ENCODE measurements at regions not wholly inside any gene's neighbourhood (a gene's known extent, or its start where the extent isn't known, plus 50 kb on each side); places are given as distances from the start of the nearest gene placed in this dataset.

DNA sequence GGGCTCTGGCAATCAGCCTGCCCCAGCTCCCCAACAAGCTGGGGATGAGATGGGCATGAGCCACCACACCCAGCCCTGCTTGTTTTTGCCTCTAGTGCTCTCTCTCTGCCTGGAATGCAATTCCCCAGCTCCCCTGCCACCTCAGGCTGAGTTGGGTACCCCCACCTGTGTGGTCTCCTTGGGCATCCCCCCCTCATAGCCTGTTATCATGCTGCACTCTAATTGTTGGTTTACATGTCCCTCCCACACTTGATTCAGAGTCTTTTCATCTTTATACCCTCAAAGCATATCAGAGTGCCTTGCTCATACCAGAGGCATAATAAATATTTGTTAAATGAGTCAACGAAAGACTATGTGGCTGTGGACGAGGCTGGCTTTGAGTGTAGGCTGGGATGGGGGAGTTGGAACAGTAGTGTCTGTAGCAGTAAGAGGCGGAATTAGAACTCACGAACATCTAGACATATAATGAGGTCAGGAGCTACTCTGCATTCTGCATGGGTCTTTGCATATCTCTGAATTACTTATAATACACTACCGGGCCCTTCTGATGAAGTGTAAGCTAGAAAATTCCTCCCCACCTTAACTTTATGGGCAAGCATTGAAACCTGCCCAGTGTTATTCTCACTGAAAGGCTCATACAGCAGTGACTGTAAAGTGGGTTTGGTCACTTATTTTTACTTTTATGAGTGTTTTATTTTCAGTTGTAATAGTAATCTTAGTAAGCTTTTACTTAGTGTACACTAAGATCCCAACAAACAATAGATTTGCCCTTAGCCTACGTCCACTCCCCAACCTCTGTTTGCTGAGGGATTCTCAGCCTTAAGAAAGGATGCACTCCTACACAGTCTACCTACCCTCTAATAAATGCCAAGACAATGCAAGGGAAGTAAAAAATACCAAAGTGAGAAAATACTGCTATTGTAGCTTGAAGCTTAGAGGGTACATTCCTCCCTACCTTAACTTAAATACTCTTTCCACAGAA lies 58.7 kb downstream of the EDN1 start:
- no peaks in the 10 kb centered on the region; the same call in 1 of the 2 replicates for H3K36me3 ChIP-seq (ENCODE audit: control insufficient read depth, insufficient read depth, low read length)
- H3K4me3 ChIP-seq (ENCODE audit: low read depth, low read length): no peak overlapping the region
- Mint-ChIP-seq H3K9me3 (ENCODE audit: unreplicated experiment) (peaks cover 59% of the 10 kb centered on the region), H3K27ac (ENCODE audit: unreplicated experiment) (peak overlapping the region; percentile 96), H3K27me3 (ENCODE audit: insufficient read depth, unreplicated experiment) (peaks cover 2% of the 10 kb centered on the region), H3K36me3 (ENCODE audit: insufficient read depth, unreplicated experiment) (peaks cover 9% of the 10 kb centered on the region), H3K4me1 (ENCODE audit: low read depth, unreplicated experiment) (peaks cover 34% of the 10 kb centered on the region), H3K4me3 (ENCODE audit: unreplicated experiment) (peak overlapping the region; percentile 55)
- TSS peak; percentile 74 for BruUV-seq (replicated peaks)
- ChIA-PET POLR2A (interaction anchor here (0.6 to 1.0 kb wide), 3 partner anchors 17 to 24 kb away, joined by 3 to 6 read pairs (median 3); no protein-coding TSS in a partner anchor), CTCF (no interaction called here)
- peaks cover 30% of the 10 kb centered on the region for H3K9me3 ChIP-seq
- peaks cover 20% of the 10 kb centered on the region for H3K4me1 ChIP-seq
- no peak for TF ChIP-seq CTCF (IDR thresholded peaks at IDR 0.05; ENCODE audit: insufficient read depth in 1 of 2, low read depth in 1 of 2, low read length in 1 of 2, severe bottlenecking in 1 of 2, unreplicated experiment in 1 of 2)
- H3K27me3 ChIP-seq (replicated peaks; ENCODE audit: control insufficient read depth, insufficient read depth, low read length): no peaks in the 10 kb centered on the region
- intact Hi-C loops (cut with micrococcal nuclease; ENCODE audit: unreplicated experiment): loop anchor here (1.0 to 2.0 kb wide), 2 partner anchors 16 to 17 kb away; no protein-coding TSS in a partner anchor
- DNase-seq: peak; percentile 73 to 83

DNA sequence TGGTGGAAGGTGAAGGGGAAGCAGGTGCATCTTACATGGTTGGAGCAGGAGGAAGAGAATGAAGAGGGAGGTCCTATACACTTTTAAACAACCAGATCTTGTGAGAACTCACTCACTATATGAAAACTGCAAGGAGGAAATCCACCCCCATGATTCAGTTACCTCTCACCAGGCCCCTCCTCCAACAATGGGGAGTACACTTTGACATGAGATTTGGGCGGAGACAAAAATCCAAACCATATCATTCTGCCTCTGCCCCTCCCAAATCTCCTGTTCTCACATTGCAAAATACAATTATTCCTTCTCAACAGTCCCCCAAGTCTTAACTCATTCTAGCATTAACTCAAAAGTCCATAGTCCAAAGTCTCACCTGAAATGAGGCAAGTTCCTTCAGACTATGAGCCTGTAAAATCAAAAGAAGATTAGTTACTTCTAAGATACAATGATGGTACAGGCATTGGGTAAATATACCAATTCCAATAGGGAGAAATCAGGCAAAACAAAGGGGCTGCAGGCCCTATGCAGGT lies 60.5 kb downstream of the EDN1 start:
- Histone ChIP-seq H3K9me3 (peaks cover 32% of the 10 kb centered on the region), H3K36me3 (ENCODE audit: control insufficient read depth, insufficient read depth, low read length) (no peaks in the 10 kb centered on the region; the same call in 1 of the 2 replicates), H3K27me3 (replicated peaks; ENCODE audit: control insufficient read depth, insufficient read depth, low read length) (no peaks in the 10 kb centered on the region), H3K4me1 (peaks cover 19% of the 10 kb centered on the region), H3K4me3 (ENCODE audit: low read depth, low read length) (no peak overlapping the region)
- H3K36me3 Mint-ChIP-seq (ENCODE audit: insufficient read depth, unreplicated experiment): peaks cover 9% of the 10 kb centered on the region
- ChIA-PET CTCF (no interaction called here), POLR2A (no interaction called here)
- no TSS peak for BruUV-seq (replicated peaks)
- TF ChIP-seq CTCF (IDR thresholded peaks at IDR 0.05; ENCODE audit: insufficient read depth in 1 of 2, low read depth in 1 of 2, low read length in 1 of 2, severe bottlenecking in 1 of 2, unreplicated experiment in 1 of 2): no peak
- peak overlapping the region; percentile 39 for H3K27ac Mint-ChIP-seq (ENCODE audit: unreplicated experiment)
- H3K4me1 Mint-ChIP-seq (ENCODE audit: low read depth, unreplicated experiment): peaks cover 29% of the 10 kb centered on the region
- no peak for DNase-seq
- no peak overlapping the region for H3K4me3 Mint-ChIP-seq (ENCODE audit: unreplicated experiment)
- H3K9me3 Mint-ChIP-seq (ENCODE audit: unreplicated experiment): peaks cover 56% of the 10 kb centered on the region
- intact Hi-C loops (cut with micrococcal nuclease; ENCODE audit: unreplicated experiment): no loop called here
- peaks cover 2% of the 10 kb centered on the region for H3K27me3 Mint-ChIP-seq (ENCODE audit: insufficient read depth, unreplicated experiment)

GRCh38 chr6:12351672-12352071 lies 61.5 kb downstream of the EDN1 start:
- no peak for TF ChIP-seq CTCF (IDR thresholded peaks at IDR 0.05; ENCODE audit: insufficient read depth in 1 of 2, low read depth in 1 of 2, low read length in 1 of 2, severe bottlenecking in 1 of 2, unreplicated experiment in 1 of 2)
- ChIA-PET CTCF (no interaction called here), POLR2A (no interaction called here)
- H3K4me3 ChIP-seq (ENCODE audit: low read depth, low read length): no peak overlapping the region
- peaks cover 63% of the 10 kb centered on the region for H3K9me3 Mint-ChIP-seq (ENCODE audit: unreplicated experiment)
- H3K36me3 Mint-ChIP-seq (ENCODE audit: insufficient read depth, unreplicated experiment): peaks cover 9% of the 10 kb centered on the region
- no TSS peak for BruUV-seq (replicated peaks)
- intact Hi-C loops (cut with micrococcal nuclease; ENCODE audit: unreplicated experiment): no loop called here
- H3K27ac Mint-ChIP-seq (ENCODE audit: unreplicated experiment): no peak overlapping the region
- peaks cover 19% of the 10 kb centered on the region for H3K4me1 ChIP-seq
- H3K4me1 Mint-ChIP-seq (ENCODE audit: low read depth, unreplicated experiment): peaks cover 35% of the 10 kb centered on the region
- no peaks in the 10 kb centered on the region; the same call in 1 of the 2 replicates for H3K36me3 ChIP-seq (ENCODE audit: control insufficient read depth, insufficient read depth, low read length)
- no peak for DNase-seq
- peaks cover 2% of the 10 kb centered on the region for H3K27me3 Mint-ChIP-seq (ENCODE audit: insufficient read depth, unreplicated experiment)
- H3K9me3 ChIP-seq: peaks cover 32% of the 10 kb centered on the region
- H3K27me3 ChIP-seq (replicated peaks; ENCODE audit: control insufficient read depth, insufficient read depth, low read length): no peaks in the 10 kb centered on the region
- H3K4me3 Mint-ChIP-seq (ENCODE audit: unreplicated experiment): no peak overlapping the region
